Right lobe of liver (tissue), 6 donors: ENCODE measurements at regions not wholly inside any gene's neighbourhood (a gene's known extent, or its start where the extent isn't known, plus 50 kb on each side); places are given as distances from the start of the nearest gene placed in this dataset.

ENCODE experiments used
- ATAC-seq, 4 donors: fragments of 200-7000 bp; cut with Tn5 transposase; one replicate each; pipeline ENCODE4 v1.9.1; 2020; ENCODE audit warnings: mild to moderate bottlenecking in 4 of 4, moderate library complexity in 4 of 4
- DNase-seq, 3 donors: peaks; one replicate each; pipeline ENCODE4 v3.0.0-alpha.2; 2020
- H3K27ac ChIP-seq, 3 donors: fragments of 200-600 bp; one replicate each; pipeline ENCODE4 v1.8.0; 2022
- H3K27me3 ChIP-seq, 2 donors: fragments of 200-600 bp; one replicate each; pipeline ENCODE4 v1.8.0; 2022
- H3K36me3 ChIP-seq, 4 donors: fragments of 200-600 bp; sonication (generic) in 1 of 4; one replicate each; pipeline versions ENCODE4 v1.5.1 to v1.8.0; 2017 to 2022; ENCODE audit warnings: control low read depth in 1 of 4
- H3K4me1 ChIP-seq, 4 donors: fragments of 200-600 bp; sonication (generic) in 1 of 4; one replicate each; pipeline versions ENCODE4 v1.5.1 to v1.8.0; 2017 to 2022; ENCODE audit warnings: control low read depth in 1 of 4
- H3K4me3 ChIP-seq, 3 donors: fragments of 200-600 bp; one replicate each; pipeline ENCODE4 v1.8.0; 2022
- H3K9me3 ChIP-seq, 4 donors: fragments of 200-600 bp; sonication (generic) in 1 of 4; one replicate each; pipeline versions ENCODE4 v1.5.1 to v1.8.0; 2017 to 2022; ENCODE audit warnings: control low read depth in 1 of 4
- CTCF ChIP-seq, 4 donors: fragments of 200-600 bp in 3 of 4; fragments of 450-650 bp in 1 of 4; IDR thresholded peaks; one replicate each; pipeline versions ENCODE4 v1.5.1 to v1.8.0; 2016 to 2022; ENCODE audit warnings: antibody characterized with exemption in 4 of 4, mild to moderate bottlenecking in 2 of 4
- POLR2A ChIP-seq: fragments of 450-650 bp; IDR thresholded peaks from one replicate; pipeline ENCODE4 v1.6.1; 2017; ENCODE audit warnings: antibody characterized with exemption, mild to moderate bottlenecking
- WGBS: methylation state at CpG from one replicate; pipeline ENCODE4 v1.1.6; 2018; ENCODE audit warnings: low coverage, low lambda C conversion rate; ENCODE audit not compliant: insufficient coverage; ENCODE audit errors: missing lambda C conversion rate; 5-methylcytosine and 5-hydroxymethylcytosine counted together
- intact Hi-C, 2 donors: fragments of 100-400 bp; cut with DNase I; formaldehyde crosslinking; loops; one replicate each; pipeline versions ENCODE4 v1.11.2 to v1.14.1; 2022
- donor health status: DM: no; HTN: yes; CAD: no.
- donor health status: DM: no; HTN: no; CAD: no.
- donor health status: DM: no; HTN: no; CAD: no.
- donor health status: DM: no; HTN: yes; CAD: no.
- donor health status: DM: no; HTN: yes; CAD: no.

GRCh38 chr5:87850843-87851242 lies 417.8 kb downstream of the TMEM161B start:
- no peak for TF ChIP-seq CTCF (IDR thresholded peaks at IDR 0.05)
- 84% methylated on average over 3 of the region's 3 CpGs for WGBS

GRCh38 chr5:87845734-87846133 lies 422.9 kb downstream of the TMEM161B start:
- Histone ChIP-seq H3K27me3 (no peaks in the 10 kb centered on the region), H3K4me1 (peaks cover 0 to 8% (median 0%) of the 10 kb centered on the region in 4 donors), H3K36me3 (no peaks in the 10 kb centered on the region), H3K27ac (no peak overlapping the region), H3K4me3 (no peak overlapping the region), H3K9me3 (no peaks in the 10 kb centered on the region)
- no peak for DNase-seq
- TF ChIP-seq POLR2A, result no peak
- TF ChIP-seq CTCF (IDR thresholded peaks at IDR 0.05), result no peak
- no peak for ATAC-seq
- 57% methylated on average over 2 of the region's 2 CpGs for WGBS
- intact Hi-C loops, result no loop called here

More at GRCh38 chr5:87850843-87851242, 417.8 kb downstream of the TMEM161B start:
- no peaks in the 10 kb centered on the region for H3K4me1 ChIP-seq
- no peak for ATAC-seq
- intact Hi-C loops, result no loop called here
- H3K9me3 ChIP-seq, result no peaks in the 10 kb centered on the region
- H3K4me3 ChIP-seq, result no peak overlapping the region
- no peaks in the 10 kb centered on the region for H3K27me3 ChIP-seq
- no peak overlapping the region for H3K27ac ChIP-seq
- H3K36me3 ChIP-seq, result no peaks in the 10 kb centered on the region
- DNase-seq, result no peak

DNA sequence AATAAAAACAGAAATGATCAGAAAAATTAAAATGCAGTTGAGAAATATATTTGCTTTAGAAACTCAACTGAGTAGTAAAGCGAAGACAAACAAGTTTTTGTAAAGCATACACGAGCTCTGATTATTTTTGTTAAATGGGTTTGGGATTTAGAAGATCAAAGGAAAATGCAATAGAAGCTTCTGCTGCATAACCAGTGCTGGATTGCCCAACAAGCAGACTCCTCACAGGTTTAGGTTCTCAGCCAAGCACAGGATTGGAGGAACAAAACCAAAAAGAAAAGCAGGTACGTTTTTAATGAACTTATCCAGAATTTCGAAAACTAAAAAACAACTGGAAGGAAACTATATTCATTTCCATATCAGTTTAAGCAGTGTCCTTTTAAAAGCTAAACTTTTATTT lies 423.8 kb downstream of the TMEM161B start:
- DNase-seq (no peak), ATAC-seq (peak; percentile 60 to 76 (median 65))
- 26% methylated on average over 4 of the region's 4 CpGs for WGBS
- Histone ChIP-seq H3K9me3 (no peaks in the 10 kb centered on the region), H3K4me3 (no peak overlapping the region), H3K36me3 (no peaks in the 10 kb centered on the region), H3K27me3 (no peaks in the 10 kb centered on the region), H3K27ac (no peak overlapping the region), H3K4me1 (peaks cover 0 to 8% (median 0%) of the 10 kb centered on the region in 4 donors)
- intact Hi-C loops, result no loop called here
- TF ChIP-seq POLR2A (no peak), CTCF (IDR thresholded peaks at IDR 0.05) (no peak)

DNA sequence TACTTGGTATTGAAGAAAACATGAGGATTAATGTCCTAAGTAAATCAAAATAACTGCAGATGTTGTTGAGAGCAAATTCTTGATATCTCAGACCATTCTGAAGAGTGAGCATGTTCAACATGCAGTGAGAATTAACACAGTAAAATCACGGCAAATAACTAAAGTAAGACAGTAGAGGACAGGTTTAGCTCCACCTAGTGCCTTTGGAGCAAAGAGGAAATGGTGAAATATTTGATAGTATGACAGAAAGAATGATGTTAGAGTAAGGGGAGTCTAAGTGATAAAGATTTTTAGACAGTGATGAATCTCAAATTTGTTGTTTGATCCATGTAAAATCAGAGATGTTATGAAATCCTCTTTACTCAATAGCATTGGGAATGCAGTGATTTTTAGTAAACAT lies 424.2 kb downstream of the TMEM161B start:
- TF ChIP-seq POLR2A (no peak), CTCF (IDR thresholded peaks at IDR 0.05) (peak; percentile 25 to 46 (median 35))
- intact Hi-C loops, result no loop called here
- WGBS, result 55% methylated on average over 1 of the region's 1 CpG

DNA sequence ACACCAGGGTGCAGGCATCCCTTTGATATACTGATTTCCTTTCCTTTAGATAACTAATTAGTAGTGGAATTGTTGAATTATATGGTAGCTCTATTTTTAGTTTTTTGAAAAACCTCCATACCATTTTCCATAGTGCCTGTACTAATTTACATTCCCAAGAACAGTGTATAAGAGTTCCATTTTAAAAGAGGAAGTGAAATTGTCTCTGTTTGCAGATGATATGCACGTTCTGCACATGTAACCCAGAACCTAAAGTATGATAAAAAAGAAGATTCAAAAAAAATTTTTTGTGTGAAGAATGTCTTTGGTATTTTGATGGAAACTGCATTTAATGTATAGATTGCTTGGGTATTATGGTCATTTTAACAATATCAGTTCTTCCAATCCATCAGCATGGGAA lies 424.0 kb upstream of the CCNH start:
- H3K9me3 ChIP-seq, result no peaks in the 10 kb centered on the region
- no peak for DNase-seq
- TF ChIP-seq CTCF (IDR thresholded peaks at IDR 0.05) (no peak), POLR2A (no peak)
- no peak for ATAC-seq
- no peak overlapping the region for H3K27ac ChIP-seq
- H3K27me3 ChIP-seq, result no peaks in the 10 kb centered on the region
- no peak overlapping the region for H3K4me3 ChIP-seq
- WGBS, result 52% methylated on average over 1 of the region's 1 CpG
- intact Hi-C loops, result no loop called here
- H3K4me1 ChIP-seq, result no peaks in the 10 kb centered on the region
- no peaks in the 10 kb centered on the region for H3K36me3 ChIP-seq

More for the DNA sequence above, 424.2 kb downstream of the TMEM161B start:
- H3K9me3 ChIP-seq, result no peaks in the 10 kb centered on the region
- DNase-seq, result no peak
- peak; percentile 76 to 94 (median 79) for ATAC-seq
- H3K4me3 ChIP-seq, result no peak overlapping the region
- H3K36me3 ChIP-seq, result no peaks in the 10 kb centered on the region
- peaks cover 0 to 8% (median 0%) of the 10 kb centered on the region in 4 donors for H3K4me1 ChIP-seq
- no peaks in the 10 kb centered on the region for H3K27me3 ChIP-seq
- no peak overlapping the region for H3K27ac ChIP-seq
